NCI-H2227 (cell line): ENCODE measurements at regions not wholly inside any gene's neighbourhood (a gene's known extent, or its start where the extent isn't known, plus 50 kb on each side); places are given as distances from the start of the nearest gene placed in this dataset.
"Not testable (repeated sequence)": the region's sequence is repeated elsewhere in the genome, so short reads cannot be mapped to it uniquely, and the experiment has no call there.

Source experiments
- DNase-seq: peaks from one replicate; lab custom pipeline; 2025; ENCODE audit not compliant: unreplicated experiment; lab: John Stamatoyannopoulos, UW

DNA sequence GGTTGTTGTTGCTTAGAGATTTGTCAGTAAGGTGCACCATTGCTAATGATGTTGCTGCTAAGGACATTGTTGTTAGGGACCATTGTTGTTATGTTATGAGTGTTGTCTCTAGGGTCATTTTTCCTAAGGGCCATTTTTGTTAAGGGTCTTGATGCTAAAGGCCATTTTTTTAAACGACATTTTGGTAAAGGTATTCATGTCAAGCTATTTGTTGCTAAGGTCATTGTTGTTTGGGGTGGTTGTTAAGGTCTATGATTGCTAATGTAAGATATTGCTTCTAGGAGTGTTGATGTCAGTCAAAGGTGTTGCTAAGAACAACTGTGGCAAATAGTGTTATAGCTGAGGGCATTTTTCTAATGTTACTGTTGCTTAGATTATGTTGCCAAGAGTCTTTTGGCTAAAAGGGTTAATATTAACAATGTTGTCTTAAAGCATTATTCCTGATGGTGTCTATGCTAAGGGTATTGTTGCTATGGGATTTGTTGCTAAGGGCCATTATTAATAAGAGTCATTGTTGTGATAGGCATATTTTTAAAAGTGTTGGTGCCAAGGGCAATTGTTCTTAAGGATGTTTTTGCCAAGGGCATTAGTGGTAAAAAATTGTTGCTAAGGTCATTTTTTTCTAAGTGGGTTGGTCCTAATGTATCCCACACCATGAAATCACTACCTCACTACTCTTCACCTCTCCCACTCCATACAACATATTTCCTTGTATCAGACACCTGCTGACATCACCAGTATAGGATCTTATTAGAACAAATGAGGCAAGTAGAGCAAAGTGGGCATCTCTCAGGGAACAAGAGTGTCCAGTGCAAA, 56.2 kb downstream of the SPATA31A6 start:
- not testable (repeated sequence) for DNase-seq

- DNase-seq: not testable (repeated sequence)
Measured at GRCh38 chr9:42240261-42240579, 56.8 kb downstream of the SPATA31A6 start.

- not testable (repeated sequence) for DNase-seq
Measured at GRCh38 chr9:42243211-42243610, 59.8 kb downstream of the SPATA31A6 start.

DNA sequence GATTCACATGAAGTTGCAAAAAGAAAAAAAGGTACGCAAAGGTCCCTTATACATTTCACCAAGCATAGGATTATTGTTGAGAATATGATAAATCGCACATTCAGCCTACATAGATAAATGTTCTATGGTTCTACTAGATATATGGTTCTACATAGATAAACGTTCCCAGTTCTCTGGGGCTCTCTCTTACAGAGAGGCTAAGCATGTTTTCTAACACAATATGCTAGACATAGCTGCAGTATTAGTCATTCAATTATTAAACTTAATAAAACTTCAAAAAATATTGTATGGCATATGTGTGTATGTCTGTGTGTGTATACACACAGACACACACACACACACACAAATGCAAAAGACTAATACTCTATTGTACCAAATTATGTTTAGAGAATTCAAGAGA, 60.4 kb downstream of the SPATA31A6 start:
- not testable (repeated sequence) for DNase-seq

GRCh38 chr9:42268729-42269128, 85.3 kb downstream of the SPATA31A6 start:
- not testable (repeated sequence) for DNase-seq

DNA sequence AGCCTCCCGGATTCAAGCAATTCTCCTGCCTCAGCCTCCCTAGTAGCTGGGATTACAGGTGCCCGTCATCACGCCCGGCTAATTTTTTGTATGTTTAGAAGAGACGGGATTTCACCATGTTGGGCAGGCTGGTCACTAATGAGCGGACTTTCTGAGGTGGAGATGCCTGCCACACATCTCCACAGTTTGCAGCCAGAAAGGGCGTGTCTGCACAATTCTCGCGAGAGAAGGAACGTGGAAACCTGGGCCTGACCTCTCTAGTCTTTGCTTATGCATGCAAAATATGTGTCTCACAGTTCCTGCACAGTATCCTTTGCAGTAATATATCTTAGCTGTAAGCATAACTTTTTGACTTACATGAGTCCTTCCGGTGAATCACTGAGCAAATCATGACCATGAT, 85.7 kb downstream of the SPATA31A6 start:
- not testable (repeated sequence) for DNase-seq

DNA sequence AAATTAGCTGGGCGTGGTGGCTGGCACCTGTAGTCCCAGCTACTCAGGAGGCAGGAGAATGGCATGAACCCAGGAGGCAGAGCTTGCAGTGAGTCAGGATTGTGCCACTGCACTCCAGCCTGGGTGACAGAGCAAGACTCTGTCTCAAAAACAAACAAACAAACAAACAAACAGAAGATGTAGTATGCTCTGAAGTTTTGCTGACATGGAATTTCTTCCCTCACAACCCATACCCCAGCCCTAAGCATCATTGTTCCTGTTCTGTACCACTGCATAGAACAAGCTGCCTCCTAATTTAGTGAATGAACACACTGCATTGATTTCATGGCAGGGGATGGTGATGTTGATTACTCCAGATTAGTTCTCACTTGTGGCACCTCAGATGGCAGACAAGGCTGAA, 89.7 kb downstream of the SPATA31A6 start:
- DNase-seq: not testable (repeated sequence)

DNA sequence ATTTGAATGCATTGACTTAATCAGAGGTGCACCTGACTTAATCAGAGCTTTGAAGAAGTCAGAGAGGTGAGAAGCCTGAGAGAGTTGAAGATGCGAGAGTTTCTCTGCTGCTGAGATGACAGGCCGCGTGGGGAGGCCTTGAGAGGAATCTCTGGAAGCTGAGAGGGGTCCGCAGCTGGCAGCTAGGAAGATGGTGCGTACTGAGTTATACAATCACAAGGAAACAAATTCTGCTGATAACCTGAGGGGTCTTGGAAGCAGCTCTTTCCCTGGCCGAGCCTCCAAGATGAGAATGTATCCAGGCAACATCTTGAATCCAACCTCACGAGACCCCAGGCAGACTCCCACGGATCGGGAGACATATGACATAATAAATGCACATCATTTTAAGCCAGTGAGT, 91.7 kb downstream of the SPATA31A6 start:
- DNase-seq: no peak

- not testable (repeated sequence) for DNase-seq
Measured at GRCh38 chr9:42282531-42283178, 99.2 kb downstream of the SPATA31A6 start.

DNA sequence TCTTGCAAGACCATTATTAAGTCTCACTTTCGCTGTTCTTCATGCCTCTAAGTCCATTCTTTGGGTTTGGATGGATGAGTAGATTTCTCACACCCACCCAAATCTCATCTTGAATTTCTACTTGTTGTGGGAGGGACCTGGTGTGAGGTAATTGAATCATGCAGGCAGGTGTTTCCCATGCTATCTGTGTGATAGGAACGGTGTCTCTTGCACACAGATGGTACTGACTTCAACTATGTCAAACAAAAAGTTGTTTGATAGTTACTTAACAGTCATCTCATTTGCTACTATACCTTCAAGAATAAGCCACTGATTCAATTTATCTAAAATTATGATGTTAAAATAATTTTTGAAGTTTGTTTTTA, 99.7 kb downstream of the SPATA31A6 start:
- DNase-seq: not testable (repeated sequence)

- not testable (repeated sequence) for DNase-seq
Measured at GRCh38 chr9:42286145-42286845, 102.8 kb downstream of the SPATA31A6 start.

DNA sequence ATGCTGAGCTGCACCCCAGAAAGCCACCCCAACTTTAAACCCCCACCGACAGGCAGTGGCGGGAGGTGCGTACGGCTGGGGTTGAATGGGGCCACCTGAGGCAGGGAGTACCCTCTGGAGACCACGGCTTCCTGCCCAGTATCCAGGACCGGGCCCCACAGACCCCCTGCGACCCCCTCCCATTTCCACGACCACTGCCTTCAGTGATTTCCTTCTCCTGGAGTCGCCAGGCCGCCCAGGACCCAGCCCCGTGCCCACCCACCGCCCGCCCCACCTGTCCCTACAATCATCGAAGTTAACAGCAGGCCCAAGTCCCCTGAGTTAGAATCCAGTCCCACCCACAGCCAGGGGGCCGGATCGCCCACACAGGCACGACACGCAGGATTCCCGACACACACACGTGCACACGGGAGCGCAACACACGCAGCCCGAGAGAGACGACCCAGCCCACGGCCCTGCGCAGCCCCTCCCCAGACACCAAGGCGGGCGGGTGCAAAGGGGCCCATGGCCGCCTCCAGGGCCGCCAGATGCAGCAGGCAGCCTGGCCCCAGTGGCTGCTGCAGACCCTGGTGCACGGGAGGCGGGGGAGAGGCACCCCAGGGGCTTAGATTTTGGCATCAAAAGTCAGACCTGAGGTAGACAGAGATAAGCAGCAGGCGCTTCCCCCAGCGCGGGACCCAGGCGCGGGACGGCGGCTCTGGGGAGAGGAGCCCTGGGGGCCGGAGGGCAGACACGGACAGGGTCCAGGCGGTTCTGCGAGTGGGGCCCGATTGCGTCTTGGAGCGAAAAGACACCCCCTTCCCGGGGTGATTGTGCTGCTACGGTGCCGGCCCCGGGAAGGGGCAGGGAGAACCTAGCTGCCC, 104.8 kb downstream of the SPATA31A6 start:
- DNase-seq: not testable (repeated sequence)

DNA sequence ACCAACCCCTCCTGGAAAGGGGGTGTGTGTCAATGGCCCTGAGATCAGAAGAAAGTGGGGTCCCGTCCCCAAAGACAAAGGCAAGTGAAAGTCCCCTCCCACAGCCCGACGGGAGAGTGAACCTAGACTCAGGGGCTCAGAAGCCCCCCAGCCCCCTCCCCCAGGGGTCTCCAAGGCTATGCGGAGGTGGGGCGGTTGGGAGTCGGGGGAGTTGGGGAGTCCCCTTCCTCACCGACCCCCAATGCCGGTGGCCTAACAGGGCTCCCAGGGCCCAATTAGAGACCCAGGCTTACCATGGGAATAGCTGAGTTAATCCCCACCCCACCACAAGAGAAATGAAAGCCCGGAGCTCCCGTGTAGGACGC, 105.4 kb downstream of the SPATA31A6 start:
- DNase-seq: not testable (repeated sequence)

- not testable (repeated sequence) for DNase-seq
Measured at GRCh38 chr9:42300124-42300523, 116.7 kb downstream of the SPATA31A6 start.

DNA sequence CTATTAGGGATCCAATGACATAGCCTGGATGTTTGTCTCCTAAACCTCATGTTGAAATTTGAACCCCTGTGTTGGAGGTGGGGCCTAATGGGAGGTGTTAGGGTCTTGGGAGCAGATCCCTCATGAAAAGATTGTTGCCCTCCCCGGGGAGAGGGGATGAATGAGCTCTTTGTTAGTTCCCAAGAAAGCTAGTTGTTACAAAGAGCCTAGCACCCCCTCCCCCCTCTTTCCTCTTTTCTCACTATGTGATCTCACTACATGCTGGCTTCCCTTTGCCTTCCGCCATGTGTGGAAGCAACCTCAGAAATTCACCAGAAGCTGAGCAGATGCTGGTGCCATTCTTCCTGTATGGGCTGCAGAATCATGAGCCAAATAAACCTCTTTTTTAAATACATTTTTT, 123.2 kb downstream of the SPATA31A6 start:
- DNase-seq: not testable (repeated sequence)

DNA sequence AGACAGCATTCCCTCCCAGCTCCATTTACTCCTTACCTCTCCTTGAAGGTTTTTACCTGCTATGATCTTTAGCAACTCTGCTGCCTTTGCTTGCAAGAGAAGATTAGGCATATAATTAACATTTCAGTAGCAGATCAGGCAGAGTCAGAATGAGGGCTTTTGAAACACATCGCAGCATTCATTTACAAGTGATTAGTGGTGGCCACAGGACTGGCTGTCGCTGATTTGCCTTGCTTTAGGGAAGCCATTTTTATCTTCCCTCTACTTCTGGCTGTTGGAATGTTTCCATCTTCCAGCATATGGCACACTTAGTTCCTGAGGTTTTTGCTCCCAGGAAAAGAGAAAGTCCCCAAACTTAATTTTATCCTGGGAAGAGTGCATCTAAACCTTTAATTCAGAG, 124.0 kb downstream of the SPATA31A6 start:
- DNase-seq: not testable (repeated sequence)

DNA sequence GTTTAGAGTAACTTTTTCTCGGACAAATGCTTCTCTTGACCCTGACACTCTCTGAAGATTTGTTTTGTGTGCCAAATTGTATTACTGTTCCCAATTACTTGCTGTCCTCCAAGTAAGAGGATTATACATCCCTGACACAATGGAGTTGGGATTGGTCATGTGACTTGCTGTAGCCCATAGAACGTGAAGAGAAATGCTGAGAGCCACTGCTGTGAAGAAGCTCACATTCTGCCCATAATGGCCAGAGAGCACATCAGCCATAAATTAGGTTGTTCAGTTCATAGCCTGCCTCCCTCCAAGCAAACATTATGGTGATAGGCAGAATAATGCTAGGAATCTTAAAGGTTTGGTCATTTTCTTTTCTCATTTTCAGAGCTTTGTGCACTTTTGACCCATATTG, 127.5 kb downstream of the SPATA31A6 start:
- not testable (repeated sequence) for DNase-seq

DNA sequence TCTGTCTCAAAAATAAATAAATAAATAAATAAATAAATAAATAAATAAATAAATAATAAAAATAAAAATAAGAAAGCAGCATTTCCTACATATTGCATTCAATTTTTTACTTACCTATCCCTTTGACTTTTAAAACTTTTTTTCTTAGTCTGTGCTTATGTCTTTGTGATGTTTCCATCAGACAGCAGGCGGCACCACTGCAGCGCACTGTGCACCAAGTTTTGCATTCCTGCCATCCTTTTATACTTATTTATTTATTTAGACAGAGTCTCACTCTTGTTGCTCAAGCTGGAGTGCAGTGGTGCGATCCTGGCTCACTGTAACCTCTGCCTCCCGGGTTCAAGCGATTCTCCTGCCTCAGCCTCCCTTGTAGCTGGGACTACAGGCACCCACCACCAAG, 132.6 kb downstream of the SPATA31A6 start:
- DNase-seq: not testable (repeated sequence)

DNA sequence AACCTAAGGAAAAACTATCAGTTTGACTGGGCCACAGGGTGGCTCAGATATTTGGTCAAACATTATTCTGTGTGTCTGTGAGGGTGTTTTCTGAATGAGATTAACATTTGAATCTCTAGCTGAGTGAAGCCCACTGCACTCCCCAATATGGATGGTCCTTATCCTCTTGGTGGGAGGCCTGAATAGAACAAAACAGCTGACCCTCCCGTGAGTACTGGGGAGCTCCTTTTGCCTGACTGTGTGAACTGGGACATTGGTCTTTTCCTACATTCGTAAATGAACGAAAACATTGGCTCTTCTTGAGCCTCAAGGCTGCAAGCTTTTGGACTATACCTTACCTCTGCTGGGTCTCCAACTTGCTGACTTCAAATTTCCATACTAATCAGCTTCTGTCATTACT, 134.2 kb downstream of the SPATA31A6 start:
- DNase-seq: not testable (repeated sequence)

DNA sequence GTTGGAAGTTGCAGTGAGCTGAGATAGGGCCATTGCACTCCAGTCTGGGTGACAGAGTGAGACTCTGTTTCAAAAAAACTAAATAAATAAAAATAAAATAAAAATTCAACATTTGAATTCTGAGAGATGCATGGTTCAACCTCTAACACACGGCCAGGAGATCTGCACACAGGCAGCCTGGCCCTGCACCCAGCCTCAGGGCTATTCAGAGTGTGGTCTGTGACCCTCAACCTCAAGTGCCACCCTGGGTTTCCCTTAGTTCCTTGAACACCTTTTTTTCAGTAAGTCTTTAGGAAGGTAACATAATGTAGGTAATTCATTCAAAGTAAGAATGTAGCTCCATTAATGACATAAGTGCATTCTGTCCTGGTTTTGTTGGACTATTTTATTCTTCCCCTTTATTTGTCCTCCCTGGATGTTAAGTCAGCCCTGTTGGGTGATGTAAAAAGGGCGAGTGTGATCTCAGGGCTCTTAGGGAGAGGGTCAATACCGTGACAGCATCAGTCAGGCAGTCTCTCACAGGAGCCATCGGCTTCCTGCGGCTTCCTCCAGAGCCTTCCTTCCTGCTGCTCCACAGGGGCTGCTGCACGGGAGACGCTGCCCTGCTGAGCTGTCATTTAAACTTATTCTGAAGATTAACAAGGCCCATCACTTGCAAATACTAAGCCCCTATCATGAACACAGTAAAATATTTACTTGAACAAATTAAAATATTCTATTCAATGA, 139.8 kb downstream of the SPATA31A6 start:
- DNase-seq: not testable (repeated sequence)
